ENCODE measurements at regions not wholly inside any gene's neighbourhood (a gene's known extent, or its start where the extent isn't known, plus 50 kb on each side); places are given as distances from the start of the nearest gene placed in this dataset.
"Not testable (repeated sequence)": the region's sequence is repeated elsewhere in the genome, so short reads cannot be mapped to it uniquely, and the experiment has no call there.

- not testable (repeated sequence) for TF ChIP-seq CBX5 (IDR thresholded peaks at IDR 0.05; ENCODE audit: low read depth); ELK1 (IDR thresholded peaks at IDR 0.05; ENCODE audit: low read depth, low read length); YBX1 (IDR thresholded peaks at IDR 0.05); ZNF687 (IDR thresholded peaks at IDR 0.05); MXI1 (IDR thresholded peaks at IDR 0.05; ENCODE audit: low read depth, low read length); RAD21 (IDR thresholded peaks at IDR 0.05; ENCODE audit: insufficient read depth, low read depth, low read length); CTCF (IDR thresholded peaks at IDR 0.05 in 2 of 3, conservative IDR thresholded peaks at IDR 0.05 in 1 of 3; ENCODE audit: control insufficient read depth in 2 of 3, extremely low read depth in 1 of 3, insufficient read depth in 1 of 3, low read depth in 3 of 3, low read length in 3 of 3); HDAC2 (IDR thresholded peaks at IDR 0.05)
Measured at GRCh38 chr18:14432371-14432770, 111.0 kb downstream of the POTEC start.
